CD4-positive, alpha-beta T cell treated with Interleukin-17A for 4 hours (primary cell): ENCODE measurements at regions not wholly inside any gene's neighbourhood (a gene's known extent, or its start where the extent isn't known, plus 50 kb on each side); places are given as distances from the start of the nearest gene placed in this dataset.

ENCODE experiments used
- DNase-seq: peaks from one replicate; pipeline ENCODE4 v3.0.0-alpha.2; 2020; ENCODE audit warnings: mixed read lengths

GRCh38 chrX:78213331-78213730 is 73.9 kb upstream of the TAF9B start:
- no peak for DNase-seq

- peak; percentile 24 for DNase-seq
Measured at GRCh38 chrX:78199851-78200250, 60.4 kb upstream of the TAF9B start.
